HEK293 (cell line): ENCODE measurements at regions not wholly inside any gene's neighbourhood (a gene's known extent, or its start where the extent isn't known, plus 50 kb on each side); places are given as distances from the start of the nearest gene placed in this dataset.

ENCODE experiments used
- CTCF ChIA-PET: fragments of 350-600 bp; formaldehyde crosslinking; extraction: SDS; loops from one replicate; lab custom pipeline; 2021; ENCODE audit warnings: antibody characterized with exemption; lab: Yijun Ruan, JAX
- POLR2A ChIA-PET: fragments of 300-600 bp; formaldehyde crosslinking; extraction: SDS; loops from one replicate; lab custom pipeline; 2020; ENCODE audit warnings: antibody characterized with exemption, inconsistent platforms; lab: Yijun Ruan, JAX
- H3K27ac ChIP-seq: fragments of 200-500 bp; sonication (Bioruptor generic); 2 replicates; pipeline ENCODE4 v1.5.1; 2014; ENCODE audit warnings: low read depth, low read length, control low read depth, inconsistent platforms; ENCODE audit errors: extremely low read depth
- H3K36me3 ChIP-seq, 2 experiments: fragments of 200-500 bp in 1 of 2; sonication (Bioruptor generic) in 1 of 2; 1 replicate in 1 of 2; 2 replicates in 1 of 2; pipeline ENCODE4 v1.5.1; 2014 to 2017; ENCODE audit warnings: inconsistent platforms in 2 of 2, low read length in 2 of 2; ENCODE audit not compliant: control insufficient read depth in 2 of 2, insufficient read depth in 1 of 2
- H3K4me1 ChIP-seq: fragments of 200-500 bp; sonication (Bioruptor generic); 2 replicates; pipeline ENCODE4 v1.5.1; 2014; ENCODE audit warnings: mild to moderate bottlenecking, low read length, inconsistent platforms; ENCODE audit not compliant: control insufficient read depth, insufficient read depth
- H3K4me3 ChIP-seq: 2 replicates; pipeline ENCODE4 v1.5.1; 2011; ENCODE audit warnings: low read depth, mild to moderate bottlenecking, control low read depth, low read length, moderate library complexity
- H3K9me3 ChIP-seq: fragments of 200-500 bp; sonication (Bioruptor generic); 2 replicates; pipeline ENCODE4 v1.5.1; 2014; ENCODE audit warnings: low read depth, low read length, inconsistent platforms; ENCODE audit not compliant: control insufficient read depth, insufficient read depth
- BCL11A ChIP-seq: fragments of 450-650 bp; formaldehyde crosslinking; IDR thresholded peaks from 2 replicates; pipeline ENCODE4 v1.5.1; 2016; ENCODE audit warnings: low read depth, missing biosample characterization, missing genetic modification characterization
- HIC1 ChIP-seq: fragments of 450-650 bp; formaldehyde crosslinking; IDR thresholded peaks from 2 replicates; pipeline ENCODE4 v1.5.1; 2016; ENCODE audit warnings: missing biosample characterization, missing genetic modification characterization
- HOXC10 ChIP-seq: sonication (generic); formaldehyde crosslinking; IDR thresholded peaks from 2 replicates; pipeline ENCODE4 v1.8.1; 2023; ENCODE audit warnings: mild to moderate bottlenecking, missing genetic modification reagents
- HOXD13 ChIP-seq: sonication (generic); formaldehyde crosslinking; IDR thresholded peaks from 2 replicates; pipeline ENCODE4 v1.8.0; 2022; ENCODE audit warnings: missing genetic modification reagents, borderline replicate concordance
- KLF9 ChIP-seq: fragments of 450-650 bp; formaldehyde crosslinking; IDR thresholded peaks from 2 replicates; pipeline ENCODE4 v1.5.1; 2016; ENCODE audit warnings: missing biosample characterization, missing genetic modification characterization, low read depth
- OSR2 ChIP-seq: fragments of 450-650 bp; formaldehyde crosslinking; IDR thresholded peaks from 2 replicates; pipeline ENCODE4 v1.5.1; 2016; ENCODE audit warnings: missing biosample characterization, missing genetic modification characterization
- PRDM6 ChIP-seq: fragments of 450-650 bp; formaldehyde crosslinking; IDR thresholded peaks from 2 replicates; pipeline ENCODE4 v1.5.1; 2017; ENCODE audit warnings: missing biosample characterization, missing genetic modification characterization
- SP2 ChIP-seq: fragments of 450-650 bp; formaldehyde crosslinking; IDR thresholded peaks from 2 replicates; pipeline ENCODE4 v1.5.1; 2016; ENCODE audit warnings: missing biosample characterization, missing genetic modification characterization
- WT1 ChIP-seq: fragments of 450-650 bp; formaldehyde crosslinking; IDR thresholded peaks from 2 replicates; pipeline ENCODE4 v1.5.1; 2016; ENCODE audit warnings: missing biosample characterization, missing genetic modification characterization
- ZBTB10 ChIP-seq: fragments of 450-650 bp; formaldehyde crosslinking; IDR thresholded peaks from 2 replicates; pipeline ENCODE4 v1.5.1; 2016; ENCODE audit warnings: missing biosample characterization, missing genetic modification characterization
- ZFP37 ChIP-seq: fragments of 450-650 bp; formaldehyde crosslinking; IDR thresholded peaks from 2 replicates; pipeline ENCODE4 v1.5.1; 2016; ENCODE audit warnings: missing biosample characterization, missing genetic modification characterization
- ZNF138 ChIP-seq: fragments of 450-650 bp; formaldehyde crosslinking; IDR thresholded peaks from 2 replicates; pipeline ENCODE4 v1.5.1; 2016; ENCODE audit warnings: missing biosample characterization, missing genetic modification characterization, borderline replicate concordance
- ZNF155 ChIP-seq: fragments of 450-650 bp; formaldehyde crosslinking; IDR thresholded peaks from 2 replicates; pipeline ENCODE4 v1.5.1; 2016; ENCODE audit warnings: missing biosample characterization, missing genetic modification characterization
- ZNF157 ChIP-seq: fragments of 450-650 bp; formaldehyde crosslinking; IDR thresholded peaks from 2 replicates; pipeline ENCODE4 v1.5.1; 2016; ENCODE audit warnings: missing biosample characterization, missing genetic modification characterization
- ZNF169 ChIP-seq: fragments of 450-650 bp; formaldehyde crosslinking; IDR thresholded peaks from 2 replicates; pipeline ENCODE4 v1.5.1; 2016; ENCODE audit warnings: missing biosample characterization, missing genetic modification characterization
- ZNF223 ChIP-seq: fragments of 450-650 bp; formaldehyde crosslinking; IDR thresholded peaks from 2 replicates; pipeline ENCODE4 v1.5.1; 2016; ENCODE audit warnings: missing biosample characterization, missing genetic modification characterization
- ZNF248 ChIP-seq: fragments of 450-650 bp; formaldehyde crosslinking; IDR thresholded peaks from 2 replicates; pipeline ENCODE4 v1.5.1; 2017; ENCODE audit warnings: missing biosample characterization, missing genetic modification characterization
- ZNF423 ChIP-seq: fragments of 450-650 bp; formaldehyde crosslinking; IDR thresholded peaks from 2 replicates; pipeline ENCODE4 v1.5.1; 2016; ENCODE audit warnings: missing biosample characterization, missing genetic modification characterization
- ZNF433 ChIP-seq: fragments of 450-650 bp; formaldehyde crosslinking; IDR thresholded peaks from 2 replicates; pipeline ENCODE4 v1.5.1; 2016; ENCODE audit warnings: missing biosample characterization, missing genetic modification characterization, low read depth
- ZNF488 ChIP-seq: fragments of 450-650 bp; formaldehyde crosslinking; IDR thresholded peaks from 2 replicates; pipeline ENCODE4 v1.5.1; 2016; ENCODE audit warnings: missing biosample characterization, missing genetic modification characterization
- ZNF501 ChIP-seq: fragments of 450-650 bp; formaldehyde crosslinking; IDR thresholded peaks from 2 replicates; pipeline ENCODE4 v1.5.1; 2016; ENCODE audit warnings: missing biosample characterization, missing genetic modification characterization
- ZNF600 ChIP-seq: fragments of 450-650 bp; formaldehyde crosslinking; IDR thresholded peaks from 2 replicates; pipeline ENCODE4 v1.5.1; 2016; ENCODE audit warnings: missing biosample characterization, missing genetic modification characterization
- ZNF624 ChIP-seq: fragments of 450-650 bp; formaldehyde crosslinking; IDR thresholded peaks from 2 replicates; pipeline ENCODE4 v1.5.1; 2017; ENCODE audit warnings: missing biosample characterization, missing genetic modification characterization
- ZNF626 ChIP-seq: fragments of 450-650 bp; sonication (Bioruptor Pico); formaldehyde crosslinking; IDR thresholded peaks from 2 replicates; pipeline ENCODE4 v1.5.1; 2018; ENCODE audit warnings: missing biosample characterization, missing genetic modification characterization, inconsistent platforms
- ZNF654 ChIP-seq: fragments of 450-650 bp; formaldehyde crosslinking; IDR thresholded peaks from 2 replicates; pipeline ENCODE4 v1.5.1; 2016; ENCODE audit warnings: low read depth, missing biosample characterization, missing genetic modification characterization
- ZNF768 ChIP-seq: fragments of 450-650 bp; formaldehyde crosslinking; IDR thresholded peaks from 2 replicates; pipeline ENCODE4 v1.5.1; 2018; ENCODE audit warnings: missing biosample characterization, mild to moderate bottlenecking, missing genetic modification characterization
- ZSCAN23 ChIP-seq: fragments of 450-650 bp; formaldehyde crosslinking; IDR thresholded peaks from 2 replicates; pipeline ENCODE4 v1.5.1; 2016; ENCODE audit warnings: missing biosample characterization, missing genetic modification characterization

- CTCF ChIA-PET: no interaction called here
- no peak overlapping the region for H3K4me3 ChIP-seq
- TF ChIP-seq ZNF624 (tag by site-specific recombination) (no peak), WT1 (no peak), ZNF169 (tag by site-specific recombination) (no peak), ZNF600 (tag by site-specific recombination) (no peak), ZNF248 (tag by site-specific recombination) (no peak)
- no peaks in the 10 kb centered on the region for H3K36me3 ChIP-seq
- POLR2A ChIA-PET: no interaction called here
- H3K9me3 ChIP-seq: no peaks in the 10 kb centered on the region
- H3K27ac ChIP-seq: no peak overlapping the region
- no peaks in the 10 kb centered on the region for H3K4me1 ChIP-seq
Observed at GRCh38 chr18:78679031-78679430, 300.6 kb upstream of the SALL3 start.

- no peaks in the 10 kb centered on the region for H3K4me1 ChIP-seq
- TF ChIP-seq OSR2 (tag by site-specific recombination) (no peak), ZFP37 (tag by site-specific recombination) (no peak), ZNF157 (no peak), ZNF155 (no peak), ZSCAN23 (tag by site-specific recombination) (no peak), HIC1 (tag by site-specific recombination) (no peak), ZNF223 (tag by site-specific recombination) (no peak), ZNF138 (no peak)
- TF ChIP-seq, all 188 proteins: peak for 0
- Histone ChIP-seq H3K4me3 (no peak overlapping the region), H3K9me3 (no peaks in the 10 kb centered on the region), H3K27ac (no peak overlapping the region), H3K36me3 (no peaks in the 10 kb centered on the region)
- ChIA-PET POLR2A (no interaction called here), CTCF (interaction anchor here (0.7 to 1.1 kb wide), 2 partner anchors 514 to 930 kb away, joined by 3 to 4 read pairs; no protein-coding TSS in a partner anchor)
Observed at GRCh38 chr18:78679613-78680260, 299.9 kb upstream of the SALL3 start.

- ChIA-PET POLR2A (no interaction called here), CTCF (no interaction called here)
- Histone ChIP-seq H3K9me3 (no peaks in the 10 kb centered on the region), H3K4me3 (no peak overlapping the region), H3K4me1 (no peaks in the 10 kb centered on the region), H3K27ac (no peak overlapping the region), H3K36me3 (no peaks in the 10 kb centered on the region)
- TF ChIP-seq KLF9 (tag by site-specific recombination) (no peak), ZNF248 (tag by site-specific recombination) (no peak), SP2 (tag by site-specific recombination) (no peak), PRDM6 (tag by site-specific recombination) (no peak), ZNF624 (tag by site-specific recombination) (no peak), ZNF654 (tag by site-specific recombination) (no peak), ZNF501 (tag by site-specific recombination) (no peak), ZNF488 (no peak), ZNF768 (no peak), ZNF433 (no peak), HOXC10 (CRISPR knock-in tag) (no peak), ZNF626 (no peak), ZBTB10 (tag by site-specific recombination) (no peak), HOXD13 (CRISPR knock-in tag) (no peak), ZNF423 (tag by site-specific recombination) (no peak), BCL11A (no peak)
Observed at GRCh38 chr18:78681396-78681795, 298.2 kb upstream of the SALL3 start.
